ENCODE measurements at regions not wholly inside any gene's neighbourhood (a gene's known extent, or its start where the extent isn't known, plus 50 kb on each side); places are given as distances from the start of the nearest gene placed in this dataset.
A peak's percentile ranks its signal among the peaks of the same experiment; 100 is the strongest.
"Not testable (repeated sequence)": the region's sequence is repeated elsewhere in the genome, so short reads cannot be mapped to it uniquely, and the experiment has no call there.

GRCh38 chr15:50857763-50858162 lies 50.7 kb upstream of the AP4E1 start:
- DNase-seq (ENCODE audit: low spot score): no peak

- peak; percentile 17 for DNase-seq (ENCODE audit: low spot score)
These were observed 53.6 kb upstream of the AP4E1 start for GRCh38 chr15:50854601-50855490.

- no peak for DNase-seq (ENCODE audit: low spot score)
These were observed 58.5 kb upstream of the AP4E1 start for GRCh38 chr15:50850003-50850402.

- no peak for DNase-seq (ENCODE audit: low spot score)
These were observed 60.1 kb upstream of the AP4E1 start for GRCh38 chr15:50848349-50848748.

GRCh38 chr15:50845181-50845580 lies 63.3 kb upstream of the AP4E1 start:
- not testable (repeated sequence) for DNase-seq (ENCODE audit: low spot score)

GRCh38 chr15:50840520-50840919 lies 68.0 kb upstream of the AP4E1 start:
- DNase-seq (ENCODE audit: low spot score): no peak

GRCh38 chr15:50837256-50837770 lies 71.2 kb upstream of the AP4E1 start:
- no peak for DNase-seq (ENCODE audit: low spot score)

GRCh38 chr15:50830477-50831354 lies 65.2 kb upstream of the SPPL2A start:
- DNase-seq (ENCODE audit: low spot score): no peak

- DNase-seq (ENCODE audit: low spot score): peak; percentile 84
These were observed 63.2 kb upstream of the SPPL2A start for GRCh38 chr15:50828610-50829206.

- no peak for DNase-seq (ENCODE audit: low spot score)
These were observed 60.4 kb upstream of the SPPL2A start for GRCh38 chr15:50825946-50826345.

- no peak for DNase-seq (ENCODE audit: low spot score)
These were observed 59.0 kb upstream of the SPPL2A start for GRCh38 chr15:50824514-50824913.

GRCh38 chr15:50823281-50823680 lies 57.8 kb upstream of the SPPL2A start:
- DNase-seq (ENCODE audit: low spot score): no peak

- no peak for DNase-seq (ENCODE audit: low spot score)
These were observed 56.0 kb upstream of the SPPL2A start for GRCh38 chr15:50821476-50821875.

- DNase-seq (ENCODE audit: low spot score): no peak
These were observed 55.4 kb upstream of the SPPL2A start for GRCh38 chr15:50820808-50821382.

- no peak for DNase-seq (ENCODE audit: low spot score)
These were observed 53.8 kb upstream of the SPPL2A start for GRCh38 chr15:50819344-50819743.

- no peak for DNase-seq (ENCODE audit: low spot score)
These were observed 50.6 kb upstream of the SPPL2A start for GRCh38 chr15:50815958-50816590.
